Neutrophil (primary cell): ENCODE measurements at regions not wholly inside any gene's neighbourhood (a gene's known extent, or its start where the extent isn't known, plus 50 kb on each side); places are given as distances from the start of the nearest gene placed in this dataset.

Experiments used
- H3K27ac ChIP-seq: fragments of 200-600 bp; sonication (generic); 2 replicates; pipeline ENCODE4 v1.5.1; 2016; ENCODE audit warnings: mild to moderate bottlenecking, moderate library complexity
- H3K27me3 ChIP-seq: fragments of 200-600 bp; sonication (generic); 2 replicates; pipeline ENCODE4 v1.6.0; 2016; ENCODE audit warnings: mild to moderate bottlenecking
- H3K36me3 ChIP-seq: fragments of 200-600 bp; sonication (generic); 2 replicates; pipeline ENCODE4 v1.5.1; 2017
- H3K4me1 ChIP-seq, 2 experiments: fragments of 200-600 bp in 1 of 2; sonication (generic) in 1 of 2; 1 replicate in 1 of 2; 2 replicates in 1 of 2; pipeline versions ENCODE4 v1.5.1 to v1.6.1; 2013 to 2016; ENCODE audit warnings: low read depth in 1 of 2, low read length in 1 of 2, mild to moderate bottlenecking in 1 of 2, moderate library complexity in 1 of 2; ENCODE audit not compliant: control insufficient read depth in 1 of 2, insufficient read depth in 1 of 2
- H3K4me3 ChIP-seq, 2 experiments: fragments of 200-600 bp in 1 of 2; sonication (generic) in 1 of 2; 1 replicate in 1 of 2; 2 replicates in 1 of 2; pipeline ENCODE4 v1.5.1; 2013 to 2016; ENCODE audit warnings: low read depth in 1 of 2, low read length in 1 of 2, mild to moderate bottlenecking in 1 of 2, moderate library complexity in 1 of 2
- H3K9me3 ChIP-seq: fragments of 200-600 bp; sonication (generic); 2 replicates; pipeline ENCODE4 v1.5.1; 2016
- TF ChIP-seq, protein P1 (sequence below): fragments of 200-600 bp; sonication (generic); IDR thresholded peaks from 2 replicates; pipeline ENCODE4 v1.5.1; 2016; ENCODE audit warnings: antibody characterized with exemption

- Histone ChIP-seq H3K27me3 (peaks cover 6% of the 10 kb centered on the region), H3K36me3 (no peaks in the 10 kb centered on the region), H3K9me3 (no peaks in the 10 kb centered on the region), H3K4me3 (no peak overlapping the region), H3K27ac (no peak overlapping the region), H3K4me1 (peaks cover 6 to 18% of the 10 kb centered on the region in 2 experiments)
- TF ChIP-seq, protein P1, sequence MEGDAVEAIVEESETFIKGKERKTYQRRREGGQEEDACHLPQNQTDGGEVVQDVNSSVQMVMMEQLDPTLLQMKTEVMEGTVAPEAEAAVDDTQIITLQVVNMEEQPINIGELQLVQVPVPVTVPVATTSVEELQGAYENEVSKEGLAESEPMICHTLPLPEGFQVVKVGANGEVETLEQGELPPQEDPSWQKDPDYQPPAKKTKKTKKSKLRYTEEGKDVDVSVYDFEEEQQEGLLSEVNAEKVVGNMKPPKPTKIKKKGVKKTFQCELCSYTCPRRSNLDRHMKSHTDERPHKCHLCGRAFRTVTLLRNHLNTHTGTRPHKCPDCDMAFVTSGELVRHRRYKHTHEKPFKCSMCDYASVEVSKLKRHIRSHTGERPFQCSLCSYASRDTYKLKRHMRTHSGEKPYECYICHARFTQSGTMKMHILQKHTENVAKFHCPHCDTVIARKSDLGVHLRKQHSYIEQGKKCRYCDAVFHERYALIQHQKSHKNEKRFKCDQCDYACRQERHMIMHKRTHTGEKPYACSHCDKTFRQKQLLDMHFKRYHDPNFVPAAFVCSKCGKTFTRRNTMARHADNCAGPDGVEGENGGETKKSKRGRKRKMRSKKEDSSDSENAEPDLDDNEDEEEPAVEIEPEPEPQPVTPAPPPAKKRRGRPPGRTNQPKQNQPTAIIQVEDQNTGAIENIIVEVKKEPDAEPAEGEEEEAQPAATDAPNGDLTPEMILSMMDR, result no peak
Observed at GRCh38 chr3:153624310-153625030, 462.4 kb downstream of the RAP2B start.

DNA sequence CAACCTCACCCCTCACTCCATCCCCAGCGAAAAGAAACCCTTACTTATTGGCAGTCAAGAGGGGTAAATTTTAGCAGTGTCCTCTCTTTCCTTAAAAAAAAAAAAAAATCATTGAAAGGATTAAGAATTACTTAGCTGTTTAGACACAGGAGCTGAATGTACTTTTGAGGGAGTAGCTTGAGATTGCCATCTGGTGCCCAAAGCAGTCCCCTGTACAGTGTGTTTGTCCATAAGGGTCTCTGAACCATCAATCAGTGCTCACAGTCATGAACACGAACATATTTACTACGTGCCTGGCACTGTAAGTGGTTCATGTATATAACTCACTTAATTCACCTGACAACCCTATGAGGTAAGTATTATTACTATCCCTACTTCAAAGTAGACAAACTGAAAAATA, 463.5 kb downstream of the RAP2B start:
- no peak overlapping the region for H3K4me3 ChIP-seq
- H3K27me3 ChIP-seq, result peaks cover 9% of the 10 kb centered on the region
- TF ChIP-seq, protein P1, result no peak
- peaks cover 6 to 18% of the 10 kb centered on the region in 2 experiments for H3K4me1 ChIP-seq
- H3K9me3 ChIP-seq, result no peaks in the 10 kb centered on the region
- H3K27ac ChIP-seq, result no peak overlapping the region
- H3K36me3 ChIP-seq, result no peaks in the 10 kb centered on the region

DNA sequence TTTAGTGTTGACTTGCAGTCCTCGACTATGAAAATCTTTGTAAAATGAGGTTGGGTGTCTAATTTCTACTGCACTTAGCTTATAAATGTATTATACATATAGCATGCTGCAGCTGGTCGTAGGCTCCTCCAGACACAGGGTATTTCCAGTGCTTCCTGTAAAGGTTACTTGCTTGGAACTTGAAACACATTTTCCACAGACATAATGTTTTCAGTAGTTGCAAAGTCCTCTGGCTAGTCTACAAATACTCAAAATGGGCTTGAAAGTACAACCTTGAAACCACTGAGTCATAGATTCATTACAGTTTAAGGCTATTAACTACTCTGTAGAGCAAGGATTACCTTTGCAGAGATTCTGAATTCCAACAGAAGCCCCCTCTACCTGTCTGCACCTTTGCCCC, 464.1 kb downstream of the RAP2B start:
- peaks cover 6 to 18% of the 10 kb centered on the region in 2 experiments for H3K4me1 ChIP-seq
- H3K36me3 ChIP-seq, result no peaks in the 10 kb centered on the region
- TF ChIP-seq, protein P1, result no peak
- H3K27ac ChIP-seq, result no peak overlapping the region
- H3K4me3 ChIP-seq, result no peak overlapping the region
- H3K27me3 ChIP-seq, result peaks cover 9% of the 10 kb centered on the region
- no peaks in the 10 kb centered on the region for H3K9me3 ChIP-seq

- Histone ChIP-seq H3K27me3 (peaks cover 9% of the 10 kb centered on the region), H3K4me1 (peaks cover 4 to 19% of the 10 kb centered on the region in 2 experiments), H3K4me3 (no peak overlapping the region), H3K36me3 (no peaks in the 10 kb centered on the region), H3K27ac (no peak overlapping the region), H3K9me3 (no peaks in the 10 kb centered on the region)
- TF ChIP-seq, protein P1, result no peak
Observed at GRCh38 chr3:153628591-153628990, 466.6 kb downstream of the RAP2B start.

GRCh38 chr3:153629148-153629547, 467.1 kb downstream of the RAP2B start:
- peaks cover 4 to 19% of the 10 kb centered on the region in 2 experiments for H3K4me1 ChIP-seq
- TF ChIP-seq, protein P1, result no peak
- H3K36me3 ChIP-seq, result no peaks in the 10 kb centered on the region
- no peak overlapping the region for H3K4me3 ChIP-seq
- H3K27me3 ChIP-seq, result peaks cover 9% of the 10 kb centered on the region
- H3K9me3 ChIP-seq, result no peaks in the 10 kb centered on the region
- H3K27ac ChIP-seq, result no peak overlapping the region
